ENCODE measurements at regions not wholly inside any gene's neighbourhood (a gene's known extent, or its start where the extent isn't known, plus 50 kb on each side); places are given as distances from the start of the nearest gene placed in this dataset.

- no peak for TF ChIP-seq POLR2A (IDR thresholded peaks at IDR 0.05; ENCODE audit: low read depth, low read length)
- no peak for TF ChIP-seq TAF1 (IDR thresholded peaks at IDR 0.05; ENCODE audit: low read depth, low read length)
- TF ChIP-seq POLR2AphosphoS5 (IDR thresholded peaks at IDR 0.05; ENCODE audit: low read depth, low read length): no peak
- TF ChIP-seq PAX5 (IDR thresholded peaks at IDR 0.05; ENCODE audit: insufficient read depth, low read length, severe bottlenecking): no peak
These were observed 364.3 kb upstream of the ANKRD30A start for GRCh38 chr10:36761121-36761520.

Measured in GM12891 (cell line).